PFSK-1 (cell line): ENCODE measurements at regions not wholly inside any gene's neighbourhood (a gene's known extent, or its start where the extent isn't known, plus 50 kb on each side); places are given as distances from the start of the nearest gene placed in this dataset.

Experiments
- FOXP2 ChIP-seq: optimal IDR thresholded peaks from 2 replicates; pipeline ENCODE3; 2011; ENCODE audit warnings: borderline replicate concordance, control low read depth, inconsistent platforms; ENCODE audit not compliant: insufficient read depth; ENCODE audit errors: extremely low read length, extremely low read depth
- POLR2AphosphoS5 ChIP-seq: IDR thresholded peaks from 2 replicates; pipeline ENCODE4 v1.6.1; 2012; ENCODE audit warnings: low read depth, mild to moderate bottlenecking, control low read depth, low read length, moderate library complexity
- SIN3A ChIP-seq: IDR thresholded peaks from 2 replicates; pipeline ENCODE4 v1.6.1; 2012; ENCODE audit warnings: mild to moderate bottlenecking, low read length, moderate library complexity, borderline replicate concordance; ENCODE audit not compliant: insufficient read depth
- TAF1 ChIP-seq: IDR thresholded peaks from 2 replicates; pipeline ENCODE4 v1.6.1; 2012; ENCODE audit warnings: low read length, control low read depth, borderline replicate concordance; ENCODE audit not compliant: insufficient read depth
- TF ChIP-seq, protein P1 (sequence below), 2 experiments: IDR thresholded peaks; 2 replicates each; pipeline versions ENCODE4 v1.6.1 to v1.8.0; 2011 to 2012; ENCODE audit warnings: low read depth in 2 of 2, low read length in 2 of 2, control low read depth in 1 of 2, inconsistent platforms in 1 of 2, mild to moderate bottlenecking in 1 of 2, moderate library complexity in 1 of 2; ENCODE audit not compliant: insufficient read depth in 1 of 2

DNA sequence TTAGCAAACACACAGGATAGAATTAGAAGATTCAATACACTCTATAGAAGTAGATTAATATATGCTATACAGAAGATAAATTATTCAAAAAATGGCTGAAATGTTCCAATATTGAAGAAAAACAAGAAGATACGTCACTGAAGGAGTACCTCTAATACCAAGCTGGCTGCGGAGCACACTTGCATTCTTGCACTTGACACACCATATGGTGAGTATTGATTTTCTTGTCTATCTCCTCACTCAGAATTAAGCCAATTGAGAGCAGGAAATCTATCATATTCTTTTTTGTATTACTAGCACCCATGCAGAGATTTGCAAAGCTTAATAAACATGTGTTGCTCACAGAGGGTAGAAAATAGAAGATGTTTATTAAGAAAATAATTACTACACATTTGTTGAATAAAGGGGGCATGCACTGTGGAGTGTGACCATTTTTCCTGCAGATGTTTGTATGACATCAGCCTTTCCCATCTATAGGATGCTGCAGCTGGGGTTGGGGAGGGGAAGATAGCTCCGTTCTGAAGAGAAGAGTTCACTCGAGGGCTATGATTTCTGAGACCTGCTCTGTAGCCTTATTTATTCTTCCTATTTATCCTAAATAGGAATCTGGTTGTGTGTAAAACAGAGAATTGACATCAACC is 318.1 kb downstream of the HHIPL2 start:
- TF ChIP-seq POLR2AphosphoS5 (no peak), SIN3A (no peak)
- TF ChIP-seq, protein P1, sequence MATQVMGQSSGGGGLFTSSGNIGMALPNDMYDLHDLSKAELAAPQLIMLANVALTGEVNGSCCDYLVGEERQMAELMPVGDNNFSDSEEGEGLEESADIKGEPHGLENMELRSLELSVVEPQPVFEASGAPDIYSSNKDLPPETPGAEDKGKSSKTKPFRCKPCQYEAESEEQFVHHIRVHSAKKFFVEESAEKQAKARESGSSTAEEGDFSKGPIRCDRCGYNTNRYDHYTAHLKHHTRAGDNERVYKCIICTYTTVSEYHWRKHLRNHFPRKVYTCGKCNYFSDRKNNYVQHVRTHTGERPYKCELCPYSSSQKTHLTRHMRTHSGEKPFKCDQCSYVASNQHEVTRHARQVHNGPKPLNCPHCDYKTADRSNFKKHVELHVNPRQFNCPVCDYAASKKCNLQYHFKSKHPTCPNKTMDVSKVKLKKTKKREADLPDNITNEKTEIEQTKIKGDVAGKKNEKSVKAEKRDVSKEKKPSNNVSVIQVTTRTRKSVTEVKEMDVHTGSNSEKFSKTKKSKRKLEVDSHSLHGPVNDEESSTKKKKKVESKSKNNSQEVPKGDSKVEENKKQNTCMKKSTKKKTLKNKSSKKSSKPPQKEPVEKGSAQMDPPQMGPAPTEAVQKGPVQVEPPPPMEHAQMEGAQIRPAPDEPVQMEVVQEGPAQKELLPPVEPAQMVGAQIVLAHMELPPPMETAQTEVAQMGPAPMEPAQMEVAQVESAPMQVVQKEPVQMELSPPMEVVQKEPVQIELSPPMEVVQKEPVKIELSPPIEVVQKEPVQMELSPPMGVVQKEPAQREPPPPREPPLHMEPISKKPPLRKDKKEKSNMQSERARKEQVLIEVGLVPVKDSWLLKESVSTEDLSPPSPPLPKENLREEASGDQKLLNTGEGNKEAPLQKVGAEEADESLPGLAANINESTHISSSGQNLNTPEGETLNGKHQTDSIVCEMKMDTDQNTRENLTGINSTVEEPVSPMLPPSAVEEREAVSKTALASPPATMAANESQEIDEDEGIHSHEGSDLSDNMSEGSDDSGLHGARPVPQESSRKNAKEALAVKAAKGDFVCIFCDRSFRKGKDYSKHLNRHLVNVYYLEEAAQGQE (IDR thresholded peaks at IDR 0.05; ENCODE audit: insufficient read depth in 1 of 2, low read depth in 2 of 2, low read length in 2 of 2), result no peak

DNA sequence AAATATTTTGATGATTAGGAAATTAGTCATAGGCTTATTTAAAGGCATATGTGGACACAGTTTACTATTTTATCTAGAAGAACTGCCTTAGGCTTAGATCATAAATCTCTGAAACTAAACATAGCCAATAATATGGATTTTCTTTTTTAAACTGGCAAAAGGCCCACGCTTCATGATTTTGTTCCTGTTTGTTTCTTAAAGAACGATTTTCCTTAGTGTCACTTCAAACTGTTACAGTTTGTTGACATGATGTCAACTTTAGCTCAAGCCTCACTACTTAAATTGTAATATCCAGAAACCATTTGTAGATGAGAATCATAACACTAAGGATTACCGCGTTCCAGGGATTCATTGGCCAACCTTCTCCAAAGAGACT is 322.6 kb downstream of the HHIPL2 start:
- no peak for TF ChIP-seq POLR2AphosphoS5
- no peak for TF ChIP-seq TAF1
- TF ChIP-seq FOXP2, result no peak
- no peak for TF ChIP-seq SIN3A
- TF ChIP-seq, protein P1 (IDR thresholded peaks at IDR 0.05; ENCODE audit: insufficient read depth in 1 of 2, low read depth in 2 of 2, low read length in 2 of 2), result no peak

DNA sequence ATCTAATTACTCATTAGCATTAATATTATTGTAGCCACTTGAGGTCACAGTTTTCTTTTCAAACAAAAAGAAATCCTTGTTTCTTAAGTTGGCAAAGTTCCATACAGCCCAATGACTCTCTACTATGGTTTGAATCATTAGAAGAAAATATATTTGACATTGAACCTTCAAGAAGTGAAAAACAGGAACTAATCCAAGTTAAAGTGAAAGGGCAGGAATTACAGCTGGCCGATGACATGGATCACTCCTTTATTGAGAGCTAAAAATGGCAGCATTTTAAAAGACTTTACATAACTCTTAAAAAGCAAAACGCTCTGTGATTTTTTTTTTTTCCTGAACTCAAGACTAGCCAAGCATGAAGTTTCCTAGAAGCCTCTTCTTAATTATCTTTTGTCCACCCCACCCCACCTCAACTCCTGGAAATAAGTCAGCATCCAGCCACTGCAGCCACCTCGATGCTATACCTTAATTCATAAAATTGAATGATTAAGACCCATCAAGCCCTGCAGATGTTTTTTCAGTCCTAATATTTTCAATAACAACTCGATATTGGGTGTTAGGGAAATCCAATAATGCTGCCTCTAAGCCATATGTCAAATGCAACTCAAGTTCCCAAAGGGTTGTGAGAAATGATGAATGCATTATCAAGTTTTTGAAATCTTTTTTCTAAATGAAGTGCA is 323.1 kb downstream of the HHIPL2 start:
- no peak for TF ChIP-seq SIN3A
- TF ChIP-seq, protein P1 (IDR thresholded peaks at IDR 0.05; ENCODE audit: insufficient read depth in 1 of 2, low read depth in 2 of 2, low read length in 2 of 2), result no peak
- no peak for TF ChIP-seq TAF1
- TF ChIP-seq POLR2AphosphoS5, result no peak
- TF ChIP-seq FOXP2, result no peak

DNA sequence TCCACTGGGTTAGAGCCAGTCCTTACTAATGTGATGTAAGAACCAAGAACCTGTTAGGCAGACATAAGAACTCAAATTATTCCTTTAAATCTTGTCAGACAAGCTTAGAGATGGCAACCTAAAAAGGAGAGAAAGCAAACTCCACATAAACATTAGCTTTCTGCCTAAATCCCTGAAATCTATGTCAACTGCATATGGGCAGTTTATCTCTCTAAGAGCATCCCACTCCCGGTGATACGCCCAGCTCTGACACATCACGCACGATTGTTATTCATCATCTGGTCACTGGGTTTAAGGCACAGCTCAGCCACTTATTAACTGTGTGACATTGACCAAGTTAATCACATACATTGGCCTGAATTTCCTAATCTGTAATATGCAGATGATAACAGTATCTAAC is 323.7 kb downstream of the HHIPL2 start:
- TF ChIP-seq, protein P1 (IDR thresholded peaks at IDR 0.05; ENCODE audit: insufficient read depth in 1 of 2, low read depth in 2 of 2, low read length in 2 of 2), result no peak

DNA sequence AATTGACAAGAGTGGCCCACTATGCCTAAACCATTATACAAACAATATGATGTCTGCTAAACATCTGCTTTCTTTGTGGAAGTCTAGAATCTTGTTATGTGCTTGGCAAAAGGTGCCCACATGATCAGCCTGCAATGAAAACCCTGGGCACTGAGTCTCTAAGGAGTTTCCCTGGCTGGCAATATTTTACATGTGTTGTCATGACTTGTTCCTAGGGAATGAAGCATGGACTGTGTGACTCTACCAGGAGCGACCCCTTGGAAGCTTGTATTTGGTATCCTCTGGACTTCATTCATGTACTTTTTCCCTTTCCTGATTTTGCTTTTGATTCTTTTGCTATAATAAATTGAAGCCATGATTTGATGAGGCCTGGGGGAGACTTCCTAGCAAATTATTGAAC is 324.9 kb downstream of the HHIPL2 start:
- TF ChIP-seq, protein P1 (IDR thresholded peaks at IDR 0.05; ENCODE audit: insufficient read depth in 1 of 2, low read depth in 2 of 2, low read length in 2 of 2), result no peak
- no peak for TF ChIP-seq FOXP2
- TF ChIP-seq POLR2AphosphoS5, result no peak
- no peak for TF ChIP-seq TAF1
- no peak for TF ChIP-seq SIN3A
